AG04450 (cell line): ENCODE measurements at regions not wholly inside any gene's neighbourhood (a gene's known extent, or its start where the extent isn't known, plus 50 kb on each side); places are given as distances from the start of the nearest gene placed in this dataset.
"Not testable (repeated sequence)": the region's sequence is repeated elsewhere in the genome, so short reads cannot be mapped to it uniquely, and the experiment has no call there.

Experiments
- CTCF ChIA-PET: fragments of 300-600, 350-600 bp; formaldehyde crosslinking; extraction: SDS; loops from one replicate; lab custom pipeline; 2022; ENCODE audit warnings: antibody characterized with exemption, inconsistent platforms; lab: Charles Lee
- POLR2A ChIA-PET: fragments of 350-600 bp; formaldehyde crosslinking; extraction: SDS; loops from one replicate; lab custom pipeline; 2021; ENCODE audit warnings: antibody characterized with exemption, inconsistent platforms; lab: Yijun Ruan, JAX
- DNase-seq: peaks from one replicate; pipeline ENCODE4 v3.0.0-alpha.2; 2011; ENCODE audit warnings: low read depth, low spot score
- H3K27ac ChIP-seq: one replicate; pipeline ENCODE4 v1.5.1; 2012; ENCODE audit warnings: low read depth, low read length, control low read depth
- H3K27me3 ChIP-seq: one replicate; pipeline ENCODE4 v1.6.0; 2012; ENCODE audit warnings: low read length; ENCODE audit not compliant: control insufficient read depth, insufficient read depth
- H3K4me3 ChIP-seq: 2 replicates; pipeline ENCODE4 v1.5.1; 2011; ENCODE audit warnings: mild to moderate bottlenecking, low read depth, low read length, control low read depth
- H3K9me3 ChIP-seq: 2 replicates; pipeline ENCODE4 v1.5.1; 2012; ENCODE audit warnings: low read length; ENCODE audit not compliant: control insufficient read depth, insufficient read depth
- TF ChIP-seq, protein P1 (sequence below): IDR thresholded peaks from 2 replicates; pipeline ENCODE4 v1.5.1; 2011; ENCODE audit warnings: low read depth, low read length, control low read depth, inconsistent platforms

DNA sequence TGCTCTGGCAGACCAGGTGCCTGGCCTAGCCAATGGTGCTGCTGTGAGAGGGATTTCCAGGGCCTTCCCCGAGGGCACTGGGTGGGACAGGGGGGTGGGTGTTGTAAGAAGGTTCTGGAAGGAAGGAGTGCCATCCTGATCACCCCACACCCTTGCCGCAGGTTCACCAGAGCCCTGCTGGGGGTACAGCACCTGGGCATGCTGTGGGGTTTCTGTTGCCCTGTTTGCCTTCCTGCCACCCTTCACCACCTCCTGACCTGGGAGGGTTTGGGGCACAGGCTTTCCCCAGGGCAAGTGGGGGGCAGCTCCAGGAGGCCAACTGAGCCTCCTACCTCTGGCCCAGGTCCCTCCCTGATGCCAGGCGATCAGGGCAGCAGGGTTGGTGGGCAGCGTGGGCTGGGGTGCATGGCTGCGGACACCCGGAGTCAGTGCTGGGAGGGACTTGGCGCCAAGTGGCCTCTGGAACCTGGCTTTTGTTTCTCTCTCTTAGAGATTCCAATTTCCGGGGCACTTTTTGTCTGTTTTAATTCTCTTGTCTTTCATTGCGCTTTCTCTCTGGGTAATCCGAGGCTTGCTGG is 318.8 kb downstream of the PTPRU start:
- TF ChIP-seq, protein P1, sequence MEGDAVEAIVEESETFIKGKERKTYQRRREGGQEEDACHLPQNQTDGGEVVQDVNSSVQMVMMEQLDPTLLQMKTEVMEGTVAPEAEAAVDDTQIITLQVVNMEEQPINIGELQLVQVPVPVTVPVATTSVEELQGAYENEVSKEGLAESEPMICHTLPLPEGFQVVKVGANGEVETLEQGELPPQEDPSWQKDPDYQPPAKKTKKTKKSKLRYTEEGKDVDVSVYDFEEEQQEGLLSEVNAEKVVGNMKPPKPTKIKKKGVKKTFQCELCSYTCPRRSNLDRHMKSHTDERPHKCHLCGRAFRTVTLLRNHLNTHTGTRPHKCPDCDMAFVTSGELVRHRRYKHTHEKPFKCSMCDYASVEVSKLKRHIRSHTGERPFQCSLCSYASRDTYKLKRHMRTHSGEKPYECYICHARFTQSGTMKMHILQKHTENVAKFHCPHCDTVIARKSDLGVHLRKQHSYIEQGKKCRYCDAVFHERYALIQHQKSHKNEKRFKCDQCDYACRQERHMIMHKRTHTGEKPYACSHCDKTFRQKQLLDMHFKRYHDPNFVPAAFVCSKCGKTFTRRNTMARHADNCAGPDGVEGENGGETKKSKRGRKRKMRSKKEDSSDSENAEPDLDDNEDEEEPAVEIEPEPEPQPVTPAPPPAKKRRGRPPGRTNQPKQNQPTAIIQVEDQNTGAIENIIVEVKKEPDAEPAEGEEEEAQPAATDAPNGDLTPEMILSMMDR: no peak
- H3K27ac ChIP-seq: no peak overlapping the region
- POLR2A ChIA-PET: no interaction called here
- CTCF ChIA-PET: no interaction called here
- no peak overlapping the region for H3K4me3 ChIP-seq
- no peak for DNase-seq
- H3K9me3 ChIP-seq: peaks cover 5% of the 10 kb centered on the region; the same call in 1 of the 2 replicates
- peaks cover 2% of the 10 kb centered on the region for H3K27me3 ChIP-seq

DNA sequence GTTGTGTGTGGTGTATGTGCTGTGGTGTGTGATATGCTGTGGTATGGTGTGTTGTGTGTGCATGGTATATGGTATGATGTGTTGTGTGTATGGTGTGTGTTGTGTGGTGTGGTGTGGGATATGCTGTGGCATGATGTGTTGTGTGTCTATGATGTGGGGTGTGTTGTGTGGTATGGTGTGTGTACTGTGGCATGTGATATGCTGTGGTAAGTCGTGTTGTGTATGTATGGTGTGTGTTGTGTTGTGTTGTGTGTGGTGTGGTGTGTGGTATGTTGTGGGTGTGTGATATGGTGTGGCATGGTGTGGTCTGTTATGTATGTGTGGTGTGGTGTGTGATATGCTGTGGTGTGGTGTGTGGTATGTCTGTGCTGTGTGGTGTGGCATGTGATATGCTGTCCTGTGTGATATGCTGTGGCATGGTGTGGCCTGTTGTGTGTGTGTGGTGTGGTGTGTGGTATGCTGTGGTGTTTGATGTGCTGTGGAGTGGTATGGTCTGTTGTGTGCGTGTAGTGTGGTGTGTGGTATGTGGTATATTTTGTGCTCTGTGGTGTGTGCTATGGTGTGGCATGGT is 318.0 kb downstream of the PTPRU start:
- TF ChIP-seq, protein P1: no peak
- DNase-seq: no peak
- CTCF ChIA-PET: no interaction called here

DNA sequence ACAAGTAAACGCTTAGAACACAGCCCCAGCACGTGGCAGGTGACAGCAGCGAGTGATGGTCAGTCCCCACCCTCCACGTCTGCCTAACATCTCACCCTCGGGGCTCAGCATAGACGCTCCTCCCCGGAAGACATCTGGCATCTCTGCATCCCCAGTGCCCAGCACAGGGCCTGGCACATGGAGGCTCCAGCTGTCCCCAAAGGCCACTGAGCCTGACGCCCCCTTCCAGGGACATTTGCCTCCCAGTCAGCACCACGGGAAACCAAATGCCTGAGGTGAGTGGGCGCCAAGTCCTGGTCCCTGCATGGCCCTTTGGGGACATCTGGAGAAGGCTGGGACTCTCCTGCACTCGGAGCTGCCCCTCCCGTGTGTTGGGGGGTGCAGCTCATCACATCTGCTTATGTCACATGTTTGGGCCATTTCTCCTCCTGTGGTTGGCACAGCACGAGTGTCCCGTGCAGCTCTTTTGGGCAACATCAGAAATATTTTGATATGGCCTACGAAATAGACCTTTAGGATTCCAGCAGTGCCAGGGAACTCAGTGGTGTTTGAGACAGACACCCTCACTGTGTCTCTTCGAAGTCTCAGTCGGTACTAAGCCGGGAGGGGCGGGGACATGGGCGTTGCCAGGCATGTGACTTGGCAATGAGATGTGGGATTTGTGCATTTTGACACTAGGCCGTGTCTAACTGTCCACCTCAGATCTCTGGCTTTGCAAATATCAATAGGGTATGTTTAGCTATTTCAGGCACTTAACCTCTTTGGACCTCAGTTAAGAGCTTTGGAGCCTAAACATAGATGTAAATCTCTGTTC is 315.0 kb downstream of the PTPRU start:
- POLR2A ChIA-PET: no interaction called here
- TF ChIP-seq, protein P1: no peak
- peaks cover 5% of the 10 kb centered on the region; the same call in 1 of the 2 replicates for H3K9me3 ChIP-seq
- peaks cover 2% of the 10 kb centered on the region for H3K27me3 ChIP-seq
- no peak overlapping the region for H3K27ac ChIP-seq
- CTCF ChIA-PET: no interaction called here
- no peak overlapping the region for H3K4me3 ChIP-seq
- no peak for DNase-seq

More for the DNA sequence above, 318.0 kb downstream of the PTPRU start:
- H3K27ac ChIP-seq: no peak overlapping the region
- peaks cover 2% of the 10 kb centered on the region for H3K27me3 ChIP-seq
- no peak overlapping the region for H3K4me3 ChIP-seq
- H3K9me3 ChIP-seq: peaks cover 5% of the 10 kb centered on the region; the same call in 1 of the 2 replicates
- POLR2A ChIA-PET: no interaction called here

DNA sequence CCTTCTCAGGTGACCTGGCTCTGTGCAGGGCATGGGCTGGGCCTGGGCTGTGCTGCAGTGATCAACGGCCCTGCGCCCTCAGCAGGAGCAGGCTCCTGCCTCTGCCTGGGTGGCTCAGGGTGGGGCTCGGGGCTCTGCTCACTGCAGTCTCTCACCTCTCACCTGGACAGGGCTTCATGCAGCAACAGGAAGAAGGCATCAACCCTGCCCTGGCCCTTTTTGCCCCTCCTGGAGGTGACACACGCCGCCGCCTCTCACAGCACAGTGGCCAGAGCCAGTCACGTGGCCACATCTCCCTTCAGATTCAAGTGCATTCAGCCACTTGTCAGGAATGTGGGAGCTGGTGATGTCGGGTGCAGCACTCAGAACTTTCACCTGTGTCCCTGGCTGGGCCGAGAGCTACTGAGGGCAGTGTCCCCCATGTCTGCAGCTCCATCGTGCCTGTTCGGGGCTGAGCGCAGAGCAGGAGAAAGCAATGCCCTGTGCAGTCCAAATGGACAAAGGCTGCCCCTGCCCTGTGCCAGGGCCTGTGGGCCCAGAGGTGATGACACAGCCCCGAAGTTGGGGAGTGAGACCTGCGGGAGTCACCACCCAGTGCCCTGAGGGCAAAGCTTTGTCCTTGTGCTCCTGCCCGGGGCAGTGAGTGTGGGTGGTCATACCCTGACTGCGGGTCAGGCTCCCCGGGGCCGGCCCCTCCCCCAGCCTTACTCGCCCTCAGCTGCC is 314.0 kb downstream of the PTPRU start:
- no peak for DNase-seq
- Histone ChIP-seq H3K9me3 (peaks cover 5% of the 10 kb centered on the region; the same call in 1 of the 2 replicates), H3K27ac (no peak overlapping the region), H3K27me3 (peaks cover 4% of the 10 kb centered on the region), H3K4me3 (no peak overlapping the region)
- TF ChIP-seq, protein P1: no peak
- ChIA-PET CTCF (no interaction called here), POLR2A (no interaction called here)

DNA sequence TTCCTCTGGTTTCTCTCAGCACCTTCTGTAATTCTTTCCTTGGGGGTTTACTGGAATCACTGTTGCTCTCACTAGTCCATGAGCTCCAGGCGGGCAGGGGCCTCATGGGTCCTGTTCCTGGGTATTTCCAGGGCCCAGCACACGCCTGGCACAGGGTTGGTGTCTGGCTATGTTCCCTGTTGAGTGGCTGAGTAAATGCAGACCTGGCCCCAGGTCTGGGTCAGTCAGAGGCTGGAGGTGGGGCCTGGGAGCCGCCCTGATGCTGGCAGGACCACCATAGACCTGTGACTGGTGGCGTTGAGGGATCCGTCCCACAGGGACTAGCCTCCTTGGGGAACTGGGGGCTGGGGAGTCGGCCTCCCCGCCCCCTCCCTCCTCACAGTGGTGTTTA is 313.4 kb downstream of the PTPRU start:
- CTCF ChIA-PET, H3K27me3 ChIP-seq, POLR2A ChIA-PET, H3K4me3 ChIP-seq, H3K27ac ChIP-seq, H3K9me3 ChIP-seq, DNase-seq: not testable (repeated sequence)
